Sciatic nerve (tissue), 2 donors: ENCODE measurements at regions not wholly inside any gene's neighbourhood (a gene's known extent, or its start where the extent isn't known, plus 50 kb on each side); places are given as distances from the start of the nearest gene placed in this dataset.

Experiments
- ATAC-seq: fragments of 200-7000 bp; cut with Tn5 transposase; one replicate; pipeline ENCODE4 v1.9.1; 2020; ENCODE audit warnings: mild to moderate bottlenecking, moderate library complexity
- DNase-seq: peaks from one replicate; pipeline ENCODE4 v3.0.0-alpha.2; 2020; ENCODE audit warnings: low spot score
- intact Hi-C: fragments of 100-400 bp; cut with DNase I; formaldehyde crosslinking; loops from one replicate; pipeline ENCODE4 v1.14.2; 2022
- donor health status: DM: no; HTN: no; CAD: no.
- donor health status: DM: no; HTN: no; CAD: no.

- ATAC-seq (no peak), DNase-seq (peak; percentile 35)
- intact Hi-C loops, result no loop called here
These were observed 67.2 kb upstream of the HDAC4 start for GRCh38 chr2:239467956-239468490.

GRCh38 chr2:239467281-239467955 is 66.6 kb upstream of the HDAC4 start:
- intact Hi-C loops, result no loop called here
- no peak for ATAC-seq
- no peak for DNase-seq

- peak; percentile 56 for DNase-seq
These were observed 66.0 kb upstream of the HDAC4 start for GRCh38 chr2:239466755-239467271.

GRCh38 chr2:239466061-239466754 is 65.4 kb upstream of the HDAC4 start:
- no peak for DNase-seq
- peak; percentile 63 for ATAC-seq
- intact Hi-C loops, result no loop called here

More at GRCh38 chr2:239466755-239467271, 66.0 kb upstream of the HDAC4 start:
- intact Hi-C loops, result no loop called here
- ATAC-seq, result no peak

GRCh38 chr2:239465017-239466001 is 64.5 kb upstream of the HDAC4 start:
- intact Hi-C loops, result no loop called here
- DNase-seq, result peak; percentile 86
- peak; percentile 76 for ATAC-seq

GRCh38 chr2:239464166-239465016 is 63.6 kb upstream of the HDAC4 start:
- intact Hi-C loops, result no loop called here
- ATAC-seq, result no peak

GRCh38 chr2:239463541-239464165 is 62.8 kb upstream of the HDAC4 start:
- intact Hi-C loops, result no loop called here
- DNase-seq (peak; percentile 54), ATAC-seq (peak; percentile 3)

More at GRCh38 chr2:239464166-239465016, 63.6 kb upstream of the HDAC4 start:
- peak; percentile 59 for DNase-seq

GRCh38 chr2:239462671-239463506 is 62.1 kb upstream of the HDAC4 start:
- DNase-seq (peak; percentile 45), ATAC-seq (no peak)
- intact Hi-C loops, result no loop called here

- intact Hi-C loops, result no loop called here
- ATAC-seq (no peak), DNase-seq (peak; percentile 45)
These were observed 61.3 kb upstream of the HDAC4 start for GRCh38 chr2:239462191-239462515.

GRCh38 chr2:239461291-239462190 is 60.7 kb upstream of the HDAC4 start:
- intact Hi-C loops, result no loop called here
- no peak for ATAC-seq
- peak; percentile 26 for DNase-seq

GRCh38 chr2:239460780-239461179 is 60.0 kb upstream of the HDAC4 start:
- intact Hi-C loops, result no loop called here

GRCh38 chr2:239459606-239460005 is 58.8 kb upstream of the HDAC4 start:
- DNase-seq (no peak), ATAC-seq (no peak)
- intact Hi-C loops, result no loop called here

More at GRCh38 chr2:239460780-239461179, 60.0 kb upstream of the HDAC4 start:
- ATAC-seq, result no peak
- no peak for DNase-seq

GRCh38 chr2:239459056-239459455 is 58.2 kb upstream of the HDAC4 start:
- ATAC-seq (no peak), DNase-seq (no peak)
- intact Hi-C loops, result no loop called here

- no peak for DNase-seq
- ATAC-seq, result no peak
- intact Hi-C loops, result no loop called here
These were observed 57.0 kb upstream of the HDAC4 start for GRCh38 chr2:239457586-239458445.

- no peak for ATAC-seq
- DNase-seq, result no peak
- intact Hi-C loops, result no loop called here
These were observed 56.1 kb upstream of the HDAC4 start for GRCh38 chr2:239456940-239457339.
